ENCODE measurements at regions not wholly inside any gene's neighbourhood (a gene's known extent, or its start where the extent isn't known, plus 50 kb on each side); places are given as distances from the start of the nearest gene placed in this dataset.

DNA sequence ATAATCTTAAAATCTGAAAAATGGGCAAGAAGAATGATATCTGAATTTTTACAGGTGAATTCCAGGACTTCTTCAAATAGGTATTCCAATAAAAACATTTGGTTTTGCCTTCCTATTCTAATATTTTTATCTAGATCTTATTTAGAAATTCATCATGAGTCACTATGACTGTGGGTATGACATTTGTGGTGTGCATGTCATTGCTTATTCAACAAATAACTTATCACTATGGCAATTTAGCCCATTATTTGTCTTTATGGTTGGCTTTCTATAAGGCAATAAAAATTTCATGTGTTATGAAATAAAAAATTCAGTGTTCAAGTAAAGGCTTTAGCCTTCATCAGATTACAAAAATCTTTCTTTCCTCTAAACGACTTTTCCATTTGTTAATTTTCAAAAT lies 1139.6 kb upstream of the NUDT12 start:
- H3K36me3 ChIP-seq (ENCODE audit: insufficient read depth, low read length): no peaks in the 10 kb centered on the region
- no peak overlapping the region for H3K4me3 ChIP-seq (ENCODE audit: low read length)
- peaks cover 10% of the 10 kb centered on the region for H3K9me3 ChIP-seq (replicated peaks; ENCODE audit: low read length)
- no peak overlapping the region for H3K4me2 ChIP-seq (ENCODE audit: low read length)
- no peaks in the 10 kb centered on the region for H3K27me3 ChIP-seq (ENCODE audit: control insufficient read depth, insufficient read depth, low read length)
- no peaks in the 10 kb centered on the region for H3K4me1 ChIP-seq (ENCODE audit: control insufficient read depth, insufficient read depth, low read length)
- no peak overlapping the region for H3K9ac ChIP-seq (ENCODE audit: low read depth, low read length)

DNA sequence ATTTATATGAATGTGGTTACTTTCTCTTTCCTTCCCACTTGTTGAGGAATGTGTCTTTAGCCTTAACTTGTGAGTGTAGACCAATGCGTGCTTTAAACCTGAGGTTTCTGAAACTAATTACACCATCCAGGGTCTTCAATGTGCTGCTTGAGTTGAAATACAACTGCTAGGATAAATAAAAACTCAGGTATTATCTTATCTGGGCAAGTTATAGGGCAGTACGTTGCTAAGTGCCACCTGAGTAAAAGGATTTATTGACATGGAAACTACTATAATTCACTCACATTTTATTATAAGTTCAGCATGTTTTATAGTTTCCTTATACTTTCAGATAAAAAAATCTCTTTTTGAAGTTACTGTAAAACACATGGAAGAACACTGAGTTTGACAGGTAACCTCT lies 1136.8 kb upstream of the NUDT12 start:
- no peaks in the 10 kb centered on the region for H3K4me1 ChIP-seq (ENCODE audit: control insufficient read depth, insufficient read depth, low read length)
- peaks cover 10% of the 10 kb centered on the region for H3K9me3 ChIP-seq (replicated peaks; ENCODE audit: low read length)
- H3K27me3 ChIP-seq (ENCODE audit: control insufficient read depth, insufficient read depth, low read length): no peaks in the 10 kb centered on the region
- H3K36me3 ChIP-seq (ENCODE audit: insufficient read depth, low read length): no peaks in the 10 kb centered on the region
- no peak overlapping the region for H3K4me3 ChIP-seq (ENCODE audit: low read length)
- no peak overlapping the region for H3K4me2 ChIP-seq (ENCODE audit: low read length)
- no peak overlapping the region for H3K9ac ChIP-seq (ENCODE audit: low read depth, low read length)

DNA sequence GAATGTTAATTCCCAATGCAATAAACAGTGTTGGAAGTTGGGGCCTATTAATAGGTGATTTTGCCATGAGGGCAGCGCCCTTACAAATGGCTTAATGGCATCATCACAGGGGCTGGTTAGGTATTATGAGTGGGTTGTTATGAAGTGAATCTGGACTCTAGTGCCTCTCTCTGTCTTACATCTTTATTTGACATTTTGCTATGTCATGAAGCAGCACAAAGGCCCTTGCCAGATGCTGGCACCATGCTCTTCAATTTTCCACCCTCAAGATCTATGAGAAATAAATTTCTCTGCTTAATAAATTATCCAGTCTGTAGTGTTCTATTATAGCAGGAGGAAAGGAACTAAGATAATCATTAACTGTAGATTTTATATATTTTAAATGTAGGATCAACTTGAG lies 1098.7 kb upstream of the NUDT12 start:
- no peaks in the 10 kb centered on the region for H3K27me3 ChIP-seq (ENCODE audit: control insufficient read depth, insufficient read depth, low read length)
- no peaks in the 10 kb centered on the region for H3K4me1 ChIP-seq (ENCODE audit: control insufficient read depth, insufficient read depth, low read length)
- no peaks in the 10 kb centered on the region for H3K36me3 ChIP-seq (ENCODE audit: insufficient read depth, low read length)
- no peak overlapping the region for H3K9ac ChIP-seq (ENCODE audit: low read depth, low read length)
- H3K4me3 ChIP-seq (ENCODE audit: low read length): no peak overlapping the region
- H3K4me2 ChIP-seq (ENCODE audit: low read length): no peak overlapping the region
- H3K9me3 ChIP-seq (replicated peaks; ENCODE audit: low read length): no peaks in the 10 kb centered on the region

DNA sequence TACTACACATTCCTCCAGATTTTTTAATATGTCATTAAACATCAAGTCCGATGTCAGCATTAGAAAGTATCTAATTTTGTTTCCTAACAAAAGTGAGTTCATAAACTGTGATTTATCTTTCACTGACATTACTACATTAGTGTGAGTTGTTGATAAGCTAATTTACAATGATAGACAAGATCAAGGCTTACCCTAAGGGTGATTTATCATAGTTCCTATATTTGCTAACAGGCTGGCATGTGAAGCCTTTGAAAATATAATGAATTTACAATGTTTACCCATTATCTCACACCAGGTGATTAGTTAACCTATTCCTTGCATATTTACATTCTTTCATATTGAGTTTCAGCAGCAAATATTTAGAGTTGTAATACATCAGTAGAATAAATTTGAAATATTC lies 1096.9 kb upstream of the NUDT12 start:
- Histone ChIP-seq H3K4me1 (ENCODE audit: control insufficient read depth, insufficient read depth, low read length) (no peaks in the 10 kb centered on the region), H3K9me3 (replicated peaks; ENCODE audit: low read length) (no peaks in the 10 kb centered on the region), H3K4me3 (ENCODE audit: low read length) (no peak overlapping the region), H3K9ac (ENCODE audit: low read depth, low read length) (no peak overlapping the region), H3K27me3 (ENCODE audit: control insufficient read depth, insufficient read depth, low read length) (no peaks in the 10 kb centered on the region), H3K36me3 (ENCODE audit: insufficient read depth, low read length) (no peaks in the 10 kb centered on the region), H3K4me2 (ENCODE audit: low read length) (no peak overlapping the region)

DNA sequence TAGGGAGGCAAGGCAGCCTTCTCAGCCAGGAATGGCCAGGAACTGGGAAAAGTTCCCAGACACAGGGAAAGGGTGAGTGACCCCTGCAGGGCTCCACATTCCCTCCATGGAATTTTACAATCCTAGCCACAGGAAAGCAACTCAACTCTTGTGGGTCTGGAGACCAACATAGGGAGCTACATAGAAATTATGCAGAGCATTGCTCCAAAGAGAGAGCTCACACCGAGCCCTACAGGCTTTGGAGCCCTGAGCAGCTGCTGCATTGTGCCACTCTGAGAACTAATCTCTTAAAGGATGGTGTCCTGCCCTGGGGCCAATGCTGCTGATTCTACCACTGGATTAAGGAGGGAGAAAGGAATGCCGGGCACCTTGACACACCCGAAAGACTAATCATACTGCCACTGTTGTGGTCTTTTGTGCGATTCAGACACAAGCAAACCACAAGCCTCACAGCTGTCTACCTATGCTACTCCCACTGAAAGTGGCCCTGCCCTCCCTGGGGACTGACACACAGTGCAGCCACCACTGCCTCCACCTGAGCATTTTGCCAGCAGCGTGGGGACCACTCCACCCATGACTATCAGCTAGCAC lies 1089.8 kb upstream of the NUDT12 start:
- no peaks in the 10 kb centered on the region for H3K9me3 ChIP-seq (replicated peaks; ENCODE audit: low read length)
- H3K27me3 ChIP-seq (ENCODE audit: control insufficient read depth, insufficient read depth, low read length): no peaks in the 10 kb centered on the region
- no peak overlapping the region for H3K9ac ChIP-seq (ENCODE audit: low read depth, low read length)
- H3K4me2 ChIP-seq (ENCODE audit: low read length): no peak overlapping the region
- no peaks in the 10 kb centered on the region for H3K36me3 ChIP-seq (ENCODE audit: insufficient read depth, low read length)
- H3K4me3 ChIP-seq (ENCODE audit: low read length): no peak overlapping the region
- H3K4me1 ChIP-seq (ENCODE audit: control insufficient read depth, insufficient read depth, low read length): no peaks in the 10 kb centered on the region

DNA sequence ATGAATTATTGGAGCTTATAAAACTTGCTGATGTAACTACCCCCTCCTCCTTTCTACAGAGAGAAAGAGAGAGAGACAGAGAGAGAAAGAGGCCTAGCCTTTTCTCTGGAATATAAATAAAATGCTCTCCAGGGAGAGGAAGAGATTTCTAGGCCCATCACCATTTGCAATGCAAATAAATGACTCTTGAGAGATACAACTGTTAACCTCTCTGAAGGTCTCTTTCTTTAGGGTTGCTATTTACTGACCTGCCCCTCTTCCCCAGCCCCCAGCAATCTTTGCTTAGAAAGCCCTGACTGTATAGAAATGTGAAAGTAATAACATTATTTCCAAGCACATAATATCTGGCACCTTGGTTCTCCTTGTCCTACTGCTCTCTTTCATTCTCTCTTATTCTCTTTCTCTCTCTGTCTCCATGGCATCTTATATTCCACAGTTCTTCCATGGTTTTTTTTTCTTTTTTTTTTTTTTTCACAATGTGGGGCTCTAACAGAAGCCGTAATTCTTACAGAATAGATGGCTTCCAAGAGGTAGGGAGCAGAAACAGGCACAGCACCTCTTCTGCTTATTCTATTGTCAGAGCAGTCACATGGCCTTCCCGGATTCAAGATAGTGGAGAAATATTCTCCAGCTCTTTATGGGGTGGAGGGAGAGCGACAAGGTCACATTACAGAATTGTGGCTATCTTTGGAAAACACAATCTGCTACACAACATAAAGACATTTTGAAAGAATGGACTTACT lies 1087.9 kb upstream of the NUDT12 start:
- no peaks in the 10 kb centered on the region for H3K36me3 ChIP-seq (ENCODE audit: insufficient read depth, low read length)
- no peaks in the 10 kb centered on the region for H3K4me1 ChIP-seq (ENCODE audit: control insufficient read depth, insufficient read depth, low read length)
- H3K27me3 ChIP-seq (ENCODE audit: control insufficient read depth, insufficient read depth, low read length): no peaks in the 10 kb centered on the region
- no peak overlapping the region for H3K9ac ChIP-seq (ENCODE audit: low read depth, low read length)
- no peak overlapping the region for H3K4me3 ChIP-seq (ENCODE audit: low read length)
- H3K9me3 ChIP-seq (replicated peaks; ENCODE audit: low read length): no peaks in the 10 kb centered on the region
- H3K4me2 ChIP-seq (ENCODE audit: low read length): no peak overlapping the region

DNA sequence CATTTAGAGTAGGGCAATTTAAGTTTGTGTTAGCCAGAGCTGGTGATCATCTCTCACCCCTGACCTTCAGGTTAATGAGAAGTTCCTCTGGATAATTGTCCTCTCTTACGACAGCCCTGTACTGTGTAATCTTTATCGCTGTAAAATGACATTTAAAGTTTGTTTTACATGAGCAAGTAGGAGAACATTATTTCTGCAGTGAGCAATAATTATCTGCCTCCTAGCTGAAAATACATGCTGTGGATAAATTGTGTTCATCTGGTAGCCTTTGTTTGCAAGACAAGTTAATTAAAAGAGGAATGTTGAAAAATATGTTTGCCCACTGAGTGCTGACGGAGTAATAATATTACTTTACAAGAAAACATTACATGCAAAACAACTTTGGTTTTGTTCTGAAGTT lies 1083.8 kb upstream of the NUDT12 start:
- no peak overlapping the region for H3K4me2 ChIP-seq (ENCODE audit: low read length)
- no peaks in the 10 kb centered on the region for H3K4me1 ChIP-seq (ENCODE audit: control insufficient read depth, insufficient read depth, low read length)
- H3K27me3 ChIP-seq (ENCODE audit: control insufficient read depth, insufficient read depth, low read length): no peaks in the 10 kb centered on the region
- no peak overlapping the region for H3K9ac ChIP-seq (ENCODE audit: low read depth, low read length)
- no peaks in the 10 kb centered on the region for H3K36me3 ChIP-seq (ENCODE audit: insufficient read depth, low read length)
- H3K4me3 ChIP-seq (ENCODE audit: low read length): no peak overlapping the region
- H3K9me3 ChIP-seq (replicated peaks; ENCODE audit: low read length): no peaks in the 10 kb centered on the region

DNA sequence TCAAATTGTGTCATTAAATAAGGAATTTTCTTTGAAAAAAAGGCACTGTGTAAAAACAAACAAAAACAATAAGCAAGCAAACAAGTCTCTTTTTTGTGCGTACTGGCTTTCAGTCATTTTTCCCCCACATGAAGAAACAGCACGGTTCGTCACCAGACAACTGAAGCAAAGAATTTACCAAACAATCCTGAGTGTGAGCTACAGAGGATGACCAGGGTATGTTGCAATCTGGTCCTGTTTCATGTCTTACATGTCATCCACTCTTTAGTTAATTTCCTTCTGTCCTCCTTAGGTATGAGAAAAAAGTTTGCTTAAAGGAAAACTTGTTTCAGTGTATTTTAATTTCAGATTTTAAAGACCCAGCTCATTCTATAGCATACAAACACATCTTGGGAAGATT lies 1080.7 kb upstream of the NUDT12 start:
- Histone ChIP-seq H3K9me3 (replicated peaks; ENCODE audit: low read length) (no peaks in the 10 kb centered on the region), H3K27me3 (ENCODE audit: control insufficient read depth, insufficient read depth, low read length) (no peaks in the 10 kb centered on the region), H3K9ac (ENCODE audit: low read depth, low read length) (no peak overlapping the region), H3K4me3 (ENCODE audit: low read length) (no peak overlapping the region), H3K36me3 (ENCODE audit: insufficient read depth, low read length) (no peaks in the 10 kb centered on the region), H3K4me1 (ENCODE audit: control insufficient read depth, insufficient read depth, low read length) (no peaks in the 10 kb centered on the region), H3K4me2 (ENCODE audit: low read length) (no peak overlapping the region)

DNA sequence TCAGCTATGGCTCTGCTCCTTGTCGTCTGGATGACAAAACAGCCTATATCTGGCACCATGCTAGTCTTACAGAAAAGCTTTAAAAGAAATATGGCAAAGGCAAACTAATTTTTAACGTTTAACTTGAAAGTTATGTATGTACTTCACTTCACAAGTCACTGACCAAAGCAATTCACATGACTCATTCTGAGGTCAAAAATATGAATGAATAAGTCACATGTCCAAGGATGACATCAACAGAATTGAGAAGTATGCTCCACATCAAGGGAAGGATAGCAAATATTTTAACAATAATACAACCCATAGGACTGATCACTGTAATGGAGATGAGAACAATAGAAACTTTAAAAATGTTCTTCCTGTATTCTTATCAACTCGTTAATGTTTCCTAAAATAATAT lies 1072.6 kb upstream of the NUDT12 start:
- H3K4me1 ChIP-seq (ENCODE audit: control insufficient read depth, insufficient read depth, low read length): no peaks in the 10 kb centered on the region
- H3K36me3 ChIP-seq (ENCODE audit: insufficient read depth, low read length): no peaks in the 10 kb centered on the region
- no peak overlapping the region for H3K4me2 ChIP-seq (ENCODE audit: low read length)
- H3K9me3 ChIP-seq (replicated peaks; ENCODE audit: low read length): no peaks in the 10 kb centered on the region
- H3K9ac ChIP-seq (ENCODE audit: low read depth, low read length): no peak overlapping the region
- H3K27me3 ChIP-seq (ENCODE audit: control insufficient read depth, insufficient read depth, low read length): no peaks in the 10 kb centered on the region
- H3K4me3 ChIP-seq (ENCODE audit: low read length): no peak overlapping the region

DNA sequence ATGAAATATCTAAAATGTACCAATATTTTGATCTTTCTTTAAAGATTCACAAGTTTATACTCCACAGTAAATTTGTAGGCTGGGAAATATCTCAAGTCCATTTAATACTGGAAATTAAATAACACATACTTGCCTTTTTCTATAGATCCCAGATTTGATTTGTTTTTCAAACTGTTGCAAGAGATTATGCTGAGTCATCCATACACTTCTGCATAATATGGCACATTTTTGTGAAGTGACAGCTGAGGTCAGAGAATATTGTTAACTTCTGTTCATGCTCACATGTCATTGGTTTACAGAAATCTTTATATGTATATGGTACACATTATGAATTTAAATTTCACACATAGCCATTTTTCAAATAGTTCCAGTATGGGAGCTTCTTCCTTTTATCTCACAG lies 1066.3 kb upstream of the NUDT12 start:
- no peak overlapping the region for H3K9ac ChIP-seq (ENCODE audit: low read depth, low read length)
- no peaks in the 10 kb centered on the region for H3K36me3 ChIP-seq (ENCODE audit: insufficient read depth, low read length)
- no peaks in the 10 kb centered on the region for H3K4me1 ChIP-seq (ENCODE audit: control insufficient read depth, insufficient read depth, low read length)
- no peaks in the 10 kb centered on the region for H3K9me3 ChIP-seq (replicated peaks; ENCODE audit: low read length)
- no peak overlapping the region for H3K4me3 ChIP-seq (ENCODE audit: low read length)
- H3K27me3 ChIP-seq (ENCODE audit: control insufficient read depth, insufficient read depth, low read length): no peaks in the 10 kb centered on the region
- H3K4me2 ChIP-seq (ENCODE audit: low read length): no peak overlapping the region

DNA sequence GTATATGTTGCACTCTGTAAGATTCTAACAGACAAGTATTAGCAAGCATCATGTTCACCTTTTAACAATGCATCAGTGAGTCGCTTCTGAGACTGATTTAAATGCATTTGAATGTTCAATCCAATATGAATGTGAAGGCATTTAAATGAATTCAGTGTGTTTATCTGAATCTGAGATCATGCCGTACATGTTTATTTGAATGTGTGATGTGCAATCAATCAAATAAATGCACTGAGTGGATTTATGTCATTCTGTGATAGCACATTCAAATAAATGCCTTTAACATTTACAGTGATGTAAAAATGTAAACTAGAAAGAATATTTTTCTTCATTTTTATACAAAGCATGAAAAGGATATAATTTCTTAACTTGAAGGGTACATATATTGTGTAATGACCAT lies 1063.5 kb upstream of the NUDT12 start:
- Histone ChIP-seq H3K4me2 (ENCODE audit: low read length) (no peak overlapping the region), H3K9ac (ENCODE audit: low read depth, low read length) (no peak overlapping the region), H3K27me3 (ENCODE audit: control insufficient read depth, insufficient read depth, low read length) (no peaks in the 10 kb centered on the region), H3K4me1 (ENCODE audit: control insufficient read depth, insufficient read depth, low read length) (no peaks in the 10 kb centered on the region), H3K9me3 (replicated peaks; ENCODE audit: low read length) (no peaks in the 10 kb centered on the region), H3K4me3 (ENCODE audit: low read length) (no peak overlapping the region), H3K36me3 (ENCODE audit: insufficient read depth, low read length) (no peaks in the 10 kb centered on the region)

DNA sequence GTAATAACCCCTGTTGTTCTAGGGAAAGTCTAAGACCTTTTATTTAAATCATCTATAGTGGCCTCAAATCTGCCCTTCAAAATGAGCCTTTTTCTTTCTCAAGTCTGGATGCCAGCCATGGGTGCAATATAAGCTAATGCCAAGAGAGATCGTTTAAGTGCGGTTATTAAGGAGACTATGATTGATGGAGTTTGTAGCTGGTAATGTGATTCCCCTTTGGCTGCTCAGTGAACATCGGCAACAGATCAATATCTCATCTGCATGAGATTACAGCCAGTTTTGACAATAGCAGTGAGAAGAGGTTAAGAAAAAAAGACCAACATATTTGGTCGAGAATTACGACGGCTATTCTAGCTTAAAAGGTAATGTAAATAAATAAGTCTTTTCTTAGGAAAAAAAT lies 1049.4 kb upstream of the NUDT12 start:
- Histone ChIP-seq H3K36me3 (ENCODE audit: insufficient read depth, low read length) (no peaks in the 10 kb centered on the region), H3K4me1 (ENCODE audit: control insufficient read depth, insufficient read depth, low read length) (no peaks in the 10 kb centered on the region), H3K27me3 (ENCODE audit: control insufficient read depth, insufficient read depth, low read length) (no peaks in the 10 kb centered on the region), H3K9me3 (replicated peaks; ENCODE audit: low read length) (no peaks in the 10 kb centered on the region), H3K4me3 (ENCODE audit: low read length) (no peak overlapping the region), H3K9ac (ENCODE audit: low read depth, low read length) (no peak overlapping the region), H3K4me2 (ENCODE audit: low read length) (no peak overlapping the region)

Measured in skeletal muscle satellite cell (primary cell).